ENCODE measurements at regions not wholly inside any gene's neighbourhood (a gene's known extent, or its start where the extent isn't known, plus 50 kb on each side); places are given as distances from the start of the nearest gene placed in this dataset.
"Not testable (repeated sequence)": the region's sequence is repeated elsewhere in the genome, so short reads cannot be mapped to it uniquely, and the experiment has no call there.

GRCh38 chr11:45372414-45372813 is 86.3 kb upstream of the SYT13 start:
- TF ChIP-seq ZNF121 (CRISPR knock-in tag; IDR thresholded peaks at IDR 0.05): 0 out of 2 replicates have a peak, but pooled peaks have one; percentile 20
- ATAC-seq; DNase-seq (ENCODE audit: low spot score); H3K36me3 Mint-ChIP-seq; H3K9me3 Mint-ChIP-seq; H3K27ac Mint-ChIP-seq; POLR2A ChIA-PET; H3K4me3 Mint-ChIP-seq: not testable (repeated sequence)
- Mint-ChIP-seq H3K4me1 (peaks cover 16% of the 10 kb centered on the region), H3K27me3 (ENCODE audit: low read depth) (peaks cover 13% of the 10 kb centered on the region)
- CTCF ChIA-PET: interaction anchor here (0.6 to 5.6 kb wide), 26 partner anchors 21 to 1611 kb away, joined by 3 to 157 read pairs (median 10); partner anchors contain the start of gene CHST1

- CTCF ChIA-PET: interaction anchor here (0.5 to 5.6 kb wide), 118 partner anchors 8 to 502 kb away, joined by 3 to 157 read pairs (median 5); partner anchors contain the start of genes CHST1 and SYT13
- no peaks in the 10 kb centered on the region for H3K36me3 Mint-ChIP-seq
- POLR2A ChIA-PET: interaction anchor here (0.9 to 1.2 kb wide), 2 partner anchors 37 to 396 kb away, joined by 3 to 4 read pairs; no protein-coding TSS in a partner anchor
- DNase-seq (ENCODE audit: low spot score) (peak; percentile 93), ATAC-seq (peak; percentile 91)
- H3K27me3 Mint-ChIP-seq (ENCODE audit: low read depth): peaks cover 13% of the 10 kb centered on the region
- H3K4me1 Mint-ChIP-seq: peaks cover 16% of the 10 kb centered on the region
- TF ChIP-seq HMGXB4 (CRISPR knock-in tag; IDR thresholded peaks at IDR 0.05) (0 out of 2 replicates have a peak, but pooled peaks have one; percentile 33), CTCF (IDR thresholded peaks at IDR 0.05) (peak; percentile 93), FOXJ3 (CRISPR knock-in tag; IDR thresholded peaks at IDR 0.05; ENCODE audit: borderline replicate concordance) (no peak), PRDM15 (CRISPR knock-in tag; IDR thresholded peaks at IDR 0.05) (peak; percentile 90), ERG (CRISPR knock-in tag; IDR thresholded peaks at IDR 0.05) (0 out of 2 replicates have a peak, but pooled peaks have one; percentile 26), JUN (CRISPR knock-in tag; IDR thresholded peaks at IDR 0.05) (no peak), FOXK1 (CRISPR knock-in tag; IDR thresholded peaks at IDR 0.05) (no peak)
- H3K9me3 Mint-ChIP-seq: no peaks in the 10 kb centered on the region
- H3K27ac Mint-ChIP-seq: no peak overlapping the region
- peak overlapping the region; percentile 65 for H3K4me3 Mint-ChIP-seq
Observed at GRCh38 chr11:45371251-45372115, 85.3 kb upstream of the SYT13 start.

GRCh38 chr11:45369313-45369712 is 83.2 kb upstream of the SYT13 start:
- DNase-seq (ENCODE audit: low spot score): no peak
- POLR2A ChIA-PET: no interaction called here
- ATAC-seq: no peak
- CTCF ChIA-PET: interaction anchor here (1.0 to 2.6 kb wide), 4 partner anchors 10 to 402 kb away, joined by 3 to 10 read pairs (median 6); no protein-coding TSS in a partner anchor
- peaks cover 9% of the 10 kb centered on the region for H3K27me3 Mint-ChIP-seq (ENCODE audit: low read depth)
- no peak overlapping the region for H3K4me3 Mint-ChIP-seq
- H3K36me3 Mint-ChIP-seq: no peaks in the 10 kb centered on the region
- no peak overlapping the region for H3K27ac Mint-ChIP-seq
- peaks cover 16% of the 10 kb centered on the region for H3K4me1 Mint-ChIP-seq
- no peaks in the 10 kb centered on the region for H3K9me3 Mint-ChIP-seq
- TF ChIP-seq ESRRA (CRISPR knock-in tag; IDR thresholded peaks at IDR 0.05; ENCODE audit: borderline replicate concordance) (no peak), E2F1 (CRISPR knock-in tag; IDR thresholded peaks at IDR 0.05) (no peak), RORB (CRISPR knock-in tag; IDR thresholded peaks at IDR 0.05) (no peak), CREB1 (CRISPR knock-in tag; IDR thresholded peaks at IDR 0.05) (no peak), ZNF423 (CRISPR knock-in tag; IDR thresholded peaks at IDR 0.05) (no peak), E2F4 (CRISPR knock-in tag; IDR thresholded peaks at IDR 0.05; ENCODE audit: borderline replicate concordance, low read depth) (no peak), ZSCAN18 (CRISPR knock-in tag; IDR thresholded peaks at IDR 0.05) (no peak), MLX (CRISPR knock-in tag; IDR thresholded peaks at IDR 0.05) (no peak)
